GM12873 (cell line): ENCODE measurements at regions not wholly inside any gene's neighbourhood (a gene's known extent, or its start where the extent isn't known, plus 50 kb on each side); places are given as distances from the start of the nearest gene placed in this dataset.

Source experiments
- TF ChIP-seq, protein P1 (sequence below): IDR thresholded peaks from 2 replicates; pipeline ENCODE4 v1.5.1; 2012; ENCODE audit warnings: low read depth, mild to moderate bottlenecking, moderate library complexity, low read length, control low read depth; ENCODE audit not compliant: insufficient read depth; ENCODE audit errors: missing control alignments

DNA sequence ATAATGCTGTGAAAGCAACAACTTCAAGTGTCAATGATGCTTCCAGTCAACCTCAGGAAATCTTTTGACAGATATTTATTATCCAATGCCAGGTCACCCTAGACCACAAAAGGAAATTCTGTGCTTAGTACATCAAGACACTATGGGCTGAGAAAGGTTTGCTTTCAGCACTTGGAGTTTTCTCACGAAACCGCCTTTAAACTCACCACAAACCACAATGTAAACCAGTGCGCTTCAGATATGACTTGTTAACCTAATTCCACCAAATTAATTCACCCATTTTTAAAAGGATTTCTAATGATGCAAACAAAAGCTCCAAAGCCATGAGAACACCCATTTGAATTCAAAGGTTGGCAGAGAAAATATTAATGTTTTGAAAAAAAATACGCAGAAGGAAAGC is 292.9 kb upstream of the NR2F2 start:
- TF ChIP-seq, protein P1, sequence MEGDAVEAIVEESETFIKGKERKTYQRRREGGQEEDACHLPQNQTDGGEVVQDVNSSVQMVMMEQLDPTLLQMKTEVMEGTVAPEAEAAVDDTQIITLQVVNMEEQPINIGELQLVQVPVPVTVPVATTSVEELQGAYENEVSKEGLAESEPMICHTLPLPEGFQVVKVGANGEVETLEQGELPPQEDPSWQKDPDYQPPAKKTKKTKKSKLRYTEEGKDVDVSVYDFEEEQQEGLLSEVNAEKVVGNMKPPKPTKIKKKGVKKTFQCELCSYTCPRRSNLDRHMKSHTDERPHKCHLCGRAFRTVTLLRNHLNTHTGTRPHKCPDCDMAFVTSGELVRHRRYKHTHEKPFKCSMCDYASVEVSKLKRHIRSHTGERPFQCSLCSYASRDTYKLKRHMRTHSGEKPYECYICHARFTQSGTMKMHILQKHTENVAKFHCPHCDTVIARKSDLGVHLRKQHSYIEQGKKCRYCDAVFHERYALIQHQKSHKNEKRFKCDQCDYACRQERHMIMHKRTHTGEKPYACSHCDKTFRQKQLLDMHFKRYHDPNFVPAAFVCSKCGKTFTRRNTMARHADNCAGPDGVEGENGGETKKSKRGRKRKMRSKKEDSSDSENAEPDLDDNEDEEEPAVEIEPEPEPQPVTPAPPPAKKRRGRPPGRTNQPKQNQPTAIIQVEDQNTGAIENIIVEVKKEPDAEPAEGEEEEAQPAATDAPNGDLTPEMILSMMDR: no peak

DNA sequence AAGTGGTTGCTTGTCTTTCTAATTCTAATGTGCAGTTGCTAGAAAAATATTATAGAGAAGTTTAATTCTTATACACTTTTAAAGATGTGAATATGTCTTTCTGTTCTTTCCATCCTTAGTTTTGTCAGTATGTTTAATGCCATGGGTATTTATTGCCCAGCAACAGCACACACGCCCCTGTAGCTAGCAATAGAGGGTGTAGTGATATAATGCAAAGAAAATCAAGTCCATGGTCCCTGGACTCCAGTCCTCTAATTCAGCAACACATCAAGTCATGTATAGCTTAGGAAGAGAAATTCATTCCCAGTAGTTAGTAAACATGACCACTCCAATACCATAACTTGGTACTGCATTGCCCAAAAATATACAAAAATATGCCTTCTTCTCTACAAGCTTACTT is 292.4 kb upstream of the NR2F2 start:
- TF ChIP-seq, protein P1: no peak

DNA sequence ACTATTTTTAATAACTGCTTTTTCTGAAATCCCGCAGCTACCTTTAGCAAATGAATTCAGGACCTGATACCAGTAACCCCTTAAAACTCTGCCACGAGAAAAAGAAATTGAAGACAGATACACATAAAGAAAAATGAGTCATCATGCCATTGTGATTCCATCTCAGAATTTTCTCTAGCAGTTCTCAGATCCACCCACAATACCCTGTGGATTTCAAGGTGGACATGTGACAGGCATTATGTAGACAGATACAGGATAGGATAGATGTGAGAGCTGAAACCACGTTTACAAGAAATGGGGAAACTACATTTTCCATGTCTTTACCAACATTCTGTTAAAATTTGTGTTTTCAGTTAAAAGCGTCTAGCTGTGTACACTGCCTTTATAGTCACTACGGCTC is 291.9 kb upstream of the NR2F2 start:
- TF ChIP-seq, protein P1: no peak

DNA sequence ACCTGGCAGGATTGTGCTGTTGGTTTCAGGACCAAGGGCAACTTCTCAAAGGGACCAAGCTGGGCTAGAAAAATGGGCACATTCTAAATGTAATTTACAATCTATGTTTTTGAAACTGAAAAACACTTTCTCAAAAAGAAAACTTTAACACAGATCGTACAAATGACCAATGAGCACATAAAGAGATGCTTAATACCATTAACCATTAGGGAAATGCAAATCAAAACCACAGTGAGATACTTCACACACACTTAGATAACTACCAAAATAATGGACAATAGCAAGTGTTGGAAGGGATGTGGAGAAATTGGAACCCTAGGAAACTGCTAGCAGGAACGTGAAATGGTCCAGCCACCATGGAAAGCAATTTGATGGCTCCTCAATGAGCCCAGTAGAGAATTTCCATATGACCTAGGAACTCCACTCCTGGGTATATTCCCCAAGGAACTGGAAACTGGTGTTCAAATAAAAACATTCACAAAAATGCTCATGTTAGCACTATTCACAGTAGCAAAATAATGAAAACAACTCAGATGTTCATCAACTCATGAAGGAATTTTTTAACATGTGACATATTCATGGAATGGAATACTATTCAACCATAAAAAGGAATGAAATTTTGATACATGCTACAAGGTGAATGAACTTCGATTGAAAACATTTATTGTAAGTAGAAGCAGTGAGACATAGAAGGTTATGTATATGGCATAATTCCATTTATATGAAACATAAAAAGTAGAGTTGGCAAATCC is 288.3 kb upstream of the NR2F2 start:
- TF ChIP-seq, protein P1: no peak

DNA sequence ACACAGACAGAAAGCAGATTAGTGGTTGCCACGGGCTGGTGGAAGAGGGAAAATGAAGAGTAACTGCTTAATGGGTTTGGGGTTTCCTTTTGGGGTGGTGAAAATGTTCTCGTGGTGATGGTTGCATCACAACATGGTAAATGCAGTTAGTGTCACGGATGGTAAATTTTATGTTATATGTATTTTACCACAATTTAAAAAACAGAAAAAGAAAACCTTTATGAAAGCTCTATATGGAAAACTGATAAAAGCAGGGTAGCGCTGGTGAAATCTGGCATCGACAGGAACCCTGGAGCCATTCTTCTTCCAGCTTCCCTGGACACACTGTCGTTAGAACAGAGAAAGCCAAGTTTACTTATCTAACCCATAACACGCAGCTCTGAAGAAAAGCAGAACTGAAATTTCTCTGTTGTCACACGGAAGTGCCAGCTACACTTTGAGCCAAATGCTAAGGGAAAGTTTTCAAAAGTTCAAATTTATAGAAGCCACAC is 287.7 kb upstream of the NR2F2 start:
- TF ChIP-seq, protein P1: no peak

DNA sequence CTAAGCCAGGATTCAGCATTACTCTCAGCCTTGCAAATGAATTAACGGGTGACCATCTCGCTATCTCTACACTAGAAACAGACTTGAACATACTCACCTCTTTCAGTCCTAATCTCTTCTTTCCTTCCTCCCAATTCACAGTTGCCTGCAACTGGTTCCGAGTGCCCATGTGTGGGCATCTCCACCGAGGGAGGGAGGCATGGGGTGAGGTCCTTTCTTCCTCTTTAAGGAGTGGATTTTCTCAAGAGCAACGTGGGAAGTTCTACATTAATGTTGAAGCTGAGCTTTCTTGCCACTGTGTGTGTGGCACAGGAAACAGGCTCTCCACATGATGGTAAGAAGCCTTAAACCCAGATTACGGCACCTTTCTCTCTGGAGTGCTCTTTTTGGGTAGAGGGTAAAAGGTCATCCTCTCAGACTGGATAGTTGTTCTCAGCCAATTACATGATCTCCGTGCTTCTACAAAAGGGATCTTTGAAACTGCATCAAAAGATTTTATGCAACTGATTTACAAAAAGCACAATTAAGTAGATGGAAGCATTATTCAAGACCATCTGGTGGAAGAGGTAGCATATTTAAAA is 286.8 kb upstream of the NR2F2 start:
- TF ChIP-seq, protein P1: no peak

DNA sequence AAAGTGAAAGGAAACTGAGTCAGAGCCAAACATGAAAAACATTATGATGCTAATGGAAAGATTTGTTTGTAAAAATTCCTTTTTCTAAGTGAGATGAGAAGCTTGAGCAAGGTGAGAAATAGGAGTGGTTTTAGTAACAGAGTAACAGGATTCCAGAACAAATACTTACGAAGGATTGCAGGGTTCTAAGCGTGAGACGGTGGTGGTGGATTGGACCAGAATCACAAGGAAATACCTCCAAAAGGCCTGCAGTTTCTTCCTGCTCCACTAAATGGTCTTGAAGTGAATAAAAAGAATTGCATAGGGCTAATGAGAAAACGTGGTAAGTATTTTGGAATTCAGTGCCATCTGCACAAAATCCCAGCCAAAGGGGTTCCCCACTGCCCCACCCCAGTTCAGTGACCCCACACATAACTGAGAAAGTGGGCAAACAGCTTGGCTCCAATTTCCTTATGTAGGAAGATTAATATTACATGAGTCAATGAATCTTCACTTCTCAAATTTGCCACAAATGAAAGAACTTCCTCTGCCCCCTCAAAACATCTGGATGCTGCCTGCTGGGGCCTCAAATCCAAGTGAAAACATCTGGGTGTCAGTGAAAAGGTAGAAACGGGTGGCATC is 283.8 kb upstream of the NR2F2 start:
- TF ChIP-seq, protein P1: no peak
